Omental fat pad (tissue), 3 donors: ENCODE measurements at regions not wholly inside any gene's neighbourhood (a gene's known extent, or its start where the extent isn't known, plus 50 kb on each side); places are given as distances from the start of the nearest gene placed in this dataset.

Experiments
- ATAC-seq: fragments of 150-250 bp; one replicate; pipeline ENCODE4 v1.9.1; 2016; ENCODE audit warnings: mild to moderate bottlenecking, moderate library complexity; ENCODE audit not compliant: low FRiP score
- DNase-seq: peaks from one replicate; pipeline ENCODE4 v3.0.0-alpha.2; 2019; ENCODE audit warnings: low spot score
- TF ChIP-seq, protein P1 (sequence below), 3 donors: fragments of 450-650 bp; IDR thresholded peaks; one replicate each; pipeline ENCODE4 v1.5.1; 2016 to 2017; ENCODE audit warnings: antibody characterized with exemption in 3 of 3, mild to moderate bottlenecking in 3 of 3, moderate library complexity in 2 of 3

DNA sequence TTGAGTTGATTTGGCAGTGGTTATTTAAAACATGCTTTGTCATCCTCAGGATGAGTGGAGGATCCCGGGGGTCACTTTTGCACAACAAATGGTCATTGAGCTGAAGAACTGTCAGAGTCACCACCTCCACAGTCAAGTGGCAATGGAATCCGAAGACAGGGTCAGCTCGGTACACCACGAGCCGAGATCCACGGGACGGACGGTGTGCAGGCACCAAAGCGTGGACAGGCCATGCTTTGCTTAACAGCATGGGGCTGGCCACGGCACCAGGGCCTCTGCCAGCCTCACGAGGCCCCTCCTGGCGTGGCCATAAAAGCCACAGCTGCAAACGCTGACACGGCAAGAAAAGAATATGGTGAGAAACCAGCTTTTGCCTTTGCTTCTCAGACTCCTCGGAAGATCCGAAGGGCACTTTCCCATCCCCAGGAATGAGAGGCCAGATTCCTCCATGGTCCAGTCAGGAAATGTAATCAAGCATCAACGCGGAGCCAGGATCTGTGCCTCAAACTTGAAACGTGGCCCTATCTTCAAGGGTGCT lies 152.2 kb upstream of the DIO3 start:
- no peak for DNase-seq
- TF ChIP-seq, protein P1, sequence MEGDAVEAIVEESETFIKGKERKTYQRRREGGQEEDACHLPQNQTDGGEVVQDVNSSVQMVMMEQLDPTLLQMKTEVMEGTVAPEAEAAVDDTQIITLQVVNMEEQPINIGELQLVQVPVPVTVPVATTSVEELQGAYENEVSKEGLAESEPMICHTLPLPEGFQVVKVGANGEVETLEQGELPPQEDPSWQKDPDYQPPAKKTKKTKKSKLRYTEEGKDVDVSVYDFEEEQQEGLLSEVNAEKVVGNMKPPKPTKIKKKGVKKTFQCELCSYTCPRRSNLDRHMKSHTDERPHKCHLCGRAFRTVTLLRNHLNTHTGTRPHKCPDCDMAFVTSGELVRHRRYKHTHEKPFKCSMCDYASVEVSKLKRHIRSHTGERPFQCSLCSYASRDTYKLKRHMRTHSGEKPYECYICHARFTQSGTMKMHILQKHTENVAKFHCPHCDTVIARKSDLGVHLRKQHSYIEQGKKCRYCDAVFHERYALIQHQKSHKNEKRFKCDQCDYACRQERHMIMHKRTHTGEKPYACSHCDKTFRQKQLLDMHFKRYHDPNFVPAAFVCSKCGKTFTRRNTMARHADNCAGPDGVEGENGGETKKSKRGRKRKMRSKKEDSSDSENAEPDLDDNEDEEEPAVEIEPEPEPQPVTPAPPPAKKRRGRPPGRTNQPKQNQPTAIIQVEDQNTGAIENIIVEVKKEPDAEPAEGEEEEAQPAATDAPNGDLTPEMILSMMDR (IDR thresholded peaks at IDR 0.05) = no peak
- no peak for ATAC-seq

- ATAC-seq = no peak
- no peak for DNase-seq
- TF ChIP-seq, protein P1 (IDR thresholded peaks at IDR 0.05) = no peak
Measured at GRCh38 chr14:101410126-101410525, 151.2 kb upstream of the DIO3 start.

DNA sequence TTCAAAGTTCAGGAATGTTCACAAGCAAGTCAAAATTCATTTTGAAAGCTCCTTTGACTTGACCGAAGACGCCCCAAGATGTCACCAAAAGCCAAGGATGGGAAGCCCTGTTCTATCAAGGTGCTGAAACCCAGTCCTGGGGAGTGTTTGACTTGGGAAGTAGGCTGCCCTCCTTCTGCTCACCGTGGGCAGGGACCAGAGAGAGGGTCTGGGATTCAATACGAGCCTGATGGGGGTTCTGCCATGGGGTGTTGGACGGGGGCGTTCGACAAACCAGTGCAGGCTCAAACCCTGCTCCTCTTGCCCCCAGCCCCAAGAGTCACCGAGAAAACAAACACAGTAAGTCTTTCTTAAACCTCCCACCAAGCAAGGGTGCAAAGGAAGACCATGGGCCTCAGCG lies 150.1 kb upstream of the DIO3 start:
- DNase-seq (no peak), ATAC-seq (no peak)
- TF ChIP-seq, protein P1 (IDR thresholded peaks at IDR 0.05) = no peak

DNA sequence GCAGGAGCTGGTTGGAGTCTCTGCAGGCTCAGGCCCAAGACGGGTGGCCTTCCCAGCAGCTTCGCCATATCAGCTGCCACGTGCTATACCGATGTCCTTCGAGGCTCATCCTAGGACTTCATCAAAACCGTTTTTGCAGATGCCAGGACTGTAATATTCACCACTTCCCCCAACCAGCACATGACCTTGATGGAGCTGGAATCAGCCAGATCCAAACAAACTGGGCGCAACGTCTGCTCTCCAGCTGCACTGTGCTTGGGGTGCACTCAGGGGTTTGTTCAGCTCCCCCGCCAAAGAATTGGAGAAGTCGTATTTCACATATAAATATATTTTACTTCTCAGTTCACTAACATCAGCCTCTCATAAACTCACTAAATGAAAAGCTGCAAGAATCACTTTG lies 149.5 kb upstream of the DIO3 start:
- TF ChIP-seq, protein P1 (IDR thresholded peaks at IDR 0.05) = no peak
- ATAC-seq (no peak), DNase-seq (no peak)

DNA sequence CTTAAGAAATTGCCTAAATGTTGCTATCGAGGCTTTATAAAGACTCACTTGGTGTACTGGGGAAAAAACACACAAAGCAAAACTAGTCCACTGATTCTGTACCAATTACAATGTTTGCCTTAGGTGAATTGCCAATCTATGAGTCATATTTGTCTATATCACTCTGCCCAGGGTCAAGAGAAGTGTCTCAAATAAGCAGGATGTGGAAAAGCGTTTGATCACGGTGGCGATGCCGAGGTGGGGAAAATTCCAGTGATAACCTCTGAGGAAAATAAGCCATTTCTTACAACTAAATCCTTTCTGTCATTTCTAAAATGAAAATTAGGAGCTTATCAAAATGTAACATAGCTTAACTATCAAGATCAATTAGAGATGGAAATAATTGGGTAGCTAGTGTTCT lies 148.6 kb upstream of the DIO3 start:
- TF ChIP-seq, protein P1 (IDR thresholded peaks at IDR 0.05) = no peak
- ATAC-seq = no peak
- no peak for DNase-seq

DNA sequence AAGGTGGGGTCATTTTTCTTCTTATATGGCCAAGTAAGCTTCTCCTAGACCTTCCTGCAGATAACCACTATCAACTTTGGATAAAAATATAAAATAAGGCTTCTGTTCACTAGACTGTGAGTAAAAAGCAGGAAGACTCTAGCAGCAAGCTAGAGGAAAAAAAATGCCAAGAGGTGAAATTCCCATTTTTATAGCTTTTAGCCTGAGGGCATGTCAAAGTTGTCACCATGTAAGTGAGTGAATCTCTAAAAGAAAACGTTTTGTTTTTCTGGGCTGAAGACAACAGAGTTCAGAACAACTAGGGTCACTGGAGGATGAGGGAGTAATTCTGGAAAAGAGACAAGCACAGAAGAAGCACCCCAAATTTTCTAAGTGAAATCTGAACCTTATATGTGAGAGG lies 143.9 kb upstream of the DIO3 start:
- ATAC-seq (no peak), DNase-seq (no peak)
- TF ChIP-seq, protein P1 (IDR thresholded peaks at IDR 0.05) = no peak

GRCh38 chr14:101418601-101419000 lies 142.7 kb upstream of the DIO3 start:
- no peak for ATAC-seq
- DNase-seq = no peak
- TF ChIP-seq, protein P1 (IDR thresholded peaks at IDR 0.05) = no peak
